ENCODE measurements at regions not wholly inside any gene's neighbourhood (a gene's known extent, or its start where the extent isn't known, plus 50 kb on each side); places are given as distances from the start of the nearest gene placed in this dataset.

DNA sequence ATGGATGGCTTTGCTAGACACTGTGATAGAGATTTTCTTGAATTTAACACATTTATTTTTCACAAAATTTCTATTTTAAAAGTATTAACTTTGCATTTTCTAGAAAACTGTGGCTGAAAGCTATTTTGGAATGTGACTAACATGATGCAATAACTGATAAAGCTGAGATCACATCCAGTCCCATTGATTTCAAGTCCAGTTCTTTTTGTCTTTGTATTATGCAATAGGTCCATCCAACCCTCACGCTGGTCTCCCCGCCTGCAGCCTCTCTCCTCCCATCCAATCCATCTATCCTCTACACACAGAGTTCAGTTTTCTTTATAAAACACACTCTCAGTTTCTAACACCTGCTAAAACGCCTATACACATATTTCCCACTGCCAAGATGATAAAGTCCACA is 178.8 kb downstream of the CNTN3 start:
- Mint-ChIP-seq H3K4me3 (no peak overlapping the region), H3K9me3 (no peaks in the 10 kb centered on the region), H3K36me3 (ENCODE audit: low read depth) (no peaks in the 10 kb centered on the region), H3K27me3 (ENCODE audit: low read depth) (no peaks in the 10 kb centered on the region), H3K4me1 (no peaks in the 10 kb centered on the region), H3K27ac (ENCODE audit: unreplicated experiment) (no peak overlapping the region)
- no peak for DNase-seq (ENCODE audit: low read depth, low spot score)
- TF ChIP-seq, protein P1, sequence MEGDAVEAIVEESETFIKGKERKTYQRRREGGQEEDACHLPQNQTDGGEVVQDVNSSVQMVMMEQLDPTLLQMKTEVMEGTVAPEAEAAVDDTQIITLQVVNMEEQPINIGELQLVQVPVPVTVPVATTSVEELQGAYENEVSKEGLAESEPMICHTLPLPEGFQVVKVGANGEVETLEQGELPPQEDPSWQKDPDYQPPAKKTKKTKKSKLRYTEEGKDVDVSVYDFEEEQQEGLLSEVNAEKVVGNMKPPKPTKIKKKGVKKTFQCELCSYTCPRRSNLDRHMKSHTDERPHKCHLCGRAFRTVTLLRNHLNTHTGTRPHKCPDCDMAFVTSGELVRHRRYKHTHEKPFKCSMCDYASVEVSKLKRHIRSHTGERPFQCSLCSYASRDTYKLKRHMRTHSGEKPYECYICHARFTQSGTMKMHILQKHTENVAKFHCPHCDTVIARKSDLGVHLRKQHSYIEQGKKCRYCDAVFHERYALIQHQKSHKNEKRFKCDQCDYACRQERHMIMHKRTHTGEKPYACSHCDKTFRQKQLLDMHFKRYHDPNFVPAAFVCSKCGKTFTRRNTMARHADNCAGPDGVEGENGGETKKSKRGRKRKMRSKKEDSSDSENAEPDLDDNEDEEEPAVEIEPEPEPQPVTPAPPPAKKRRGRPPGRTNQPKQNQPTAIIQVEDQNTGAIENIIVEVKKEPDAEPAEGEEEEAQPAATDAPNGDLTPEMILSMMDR (conservative IDR thresholded peaks at IDR 0.05), result no peak

DNA sequence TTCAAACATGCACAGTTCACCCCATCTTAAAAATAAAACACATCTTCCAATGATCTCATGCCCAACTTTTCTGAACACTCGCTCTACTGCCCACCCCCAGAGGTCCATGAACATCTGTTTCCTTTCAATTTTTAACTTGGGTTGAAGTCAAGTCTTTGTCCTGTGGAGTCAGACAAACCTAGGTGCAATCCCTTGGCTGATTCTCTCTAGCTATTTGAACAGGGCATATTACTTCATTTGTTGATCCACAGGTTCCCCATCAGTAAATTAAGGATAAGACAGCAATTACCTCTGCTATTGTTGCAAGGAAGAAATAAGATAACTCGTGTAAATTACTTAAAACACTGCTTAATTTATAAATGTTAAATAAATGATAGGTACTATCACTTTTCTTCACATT is 180.1 kb downstream of the CNTN3 start:
- DNase-seq (ENCODE audit: low read depth, low spot score), result no peak
- Mint-ChIP-seq H3K9me3 (peaks cover 4% of the 10 kb centered on the region), H3K27ac (ENCODE audit: unreplicated experiment) (no peak overlapping the region), H3K4me3 (no peak overlapping the region), H3K36me3 (ENCODE audit: low read depth) (no peaks in the 10 kb centered on the region), H3K27me3 (ENCODE audit: low read depth) (no peaks in the 10 kb centered on the region), H3K4me1 (no peaks in the 10 kb centered on the region)
- TF ChIP-seq, protein P1 (conservative IDR thresholded peaks at IDR 0.05), result no peak

DNA sequence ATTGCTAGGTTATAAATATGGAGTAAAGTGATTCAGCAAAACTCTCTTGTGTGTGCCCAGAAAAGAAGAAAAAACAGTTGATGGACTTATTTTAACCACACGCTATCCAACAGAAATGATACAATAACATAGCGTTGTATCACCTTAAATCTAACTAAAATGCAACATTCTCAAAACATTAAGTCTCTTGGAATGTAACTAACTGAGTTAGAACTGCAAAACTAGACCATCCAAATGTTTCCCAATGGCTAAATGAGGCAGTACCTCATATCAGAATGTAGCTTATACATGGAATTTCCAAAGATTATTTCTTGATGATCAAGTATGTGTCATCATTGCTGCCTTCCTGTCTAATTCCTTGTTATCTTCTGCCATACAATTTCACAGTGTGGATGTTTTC is 187.9 kb downstream of the CNTN3 start:
- Mint-ChIP-seq H3K27me3 (ENCODE audit: low read depth) (no peaks in the 10 kb centered on the region), H3K36me3 (ENCODE audit: low read depth) (no peaks in the 10 kb centered on the region), H3K4me3 (no peak overlapping the region), H3K9me3 (peaks cover 4% of the 10 kb centered on the region), H3K27ac (ENCODE audit: unreplicated experiment) (no peak overlapping the region), H3K4me1 (no peaks in the 10 kb centered on the region)
- TF ChIP-seq, protein P1 (conservative IDR thresholded peaks at IDR 0.05), result no peak
- no peak for DNase-seq (ENCODE audit: low read depth, low spot score)

DNA sequence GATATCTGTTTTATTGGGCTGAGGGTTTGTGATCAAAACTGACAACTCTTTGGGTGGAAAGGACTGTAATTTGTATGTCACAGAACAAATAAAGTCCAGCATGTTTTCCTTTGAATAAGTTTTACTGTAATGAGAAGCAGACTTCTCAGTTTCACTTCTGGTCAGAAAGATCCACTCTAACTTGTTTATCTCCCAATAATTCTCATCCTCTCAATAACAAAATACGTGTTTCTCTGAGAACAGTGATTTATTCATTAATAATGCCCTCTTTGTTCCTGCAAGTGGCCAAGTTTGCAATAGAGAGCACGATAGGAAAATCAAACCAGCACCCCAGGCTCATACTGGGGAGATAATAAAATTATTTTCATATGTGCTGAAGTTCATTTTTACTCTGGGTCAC is 190.6 kb downstream of the CNTN3 start:
- no peaks in the 10 kb centered on the region for H3K9me3 Mint-ChIP-seq
- DNase-seq (ENCODE audit: low read depth, low spot score), result no peak
- TF ChIP-seq, protein P1 (conservative IDR thresholded peaks at IDR 0.05), result no peak
- H3K36me3 Mint-ChIP-seq (ENCODE audit: low read depth), result no peaks in the 10 kb centered on the region
- no peaks in the 10 kb centered on the region for H3K27me3 Mint-ChIP-seq (ENCODE audit: low read depth)
- H3K27ac Mint-ChIP-seq (ENCODE audit: unreplicated experiment), result no peak overlapping the region
- H3K4me3 Mint-ChIP-seq, result no peak overlapping the region
- no peaks in the 10 kb centered on the region for H3K4me1 Mint-ChIP-seq

DNA sequence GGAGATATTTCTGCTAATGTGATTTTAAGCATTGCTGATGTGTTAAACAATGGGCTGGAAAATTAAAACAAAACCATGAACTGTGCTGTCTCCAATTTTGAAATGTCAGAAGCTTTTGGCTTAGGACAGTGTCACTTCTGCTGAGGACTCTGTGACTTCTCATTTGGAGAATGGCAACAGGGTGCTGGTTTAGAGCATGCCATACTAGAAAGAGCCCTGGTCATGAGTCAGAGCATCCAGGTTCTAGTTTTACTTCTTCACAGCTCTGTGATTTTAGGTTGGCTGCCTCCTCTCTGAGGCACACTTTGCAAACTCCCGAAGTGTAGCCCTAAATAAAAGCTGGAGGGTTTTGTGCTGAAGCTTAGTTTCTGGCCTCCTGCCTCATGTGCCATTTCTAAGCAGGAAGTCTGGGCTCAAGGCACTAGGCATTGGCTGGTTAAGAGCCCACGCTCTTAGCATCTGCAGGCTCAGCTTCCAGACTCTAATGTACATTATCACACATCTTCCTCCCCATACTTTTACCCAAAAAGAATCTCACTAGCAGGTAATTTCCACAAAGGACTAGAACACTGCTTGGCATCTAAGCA is 193.8 kb downstream of the CNTN3 start:
- H3K4me3 Mint-ChIP-seq, result no peak overlapping the region
- TF ChIP-seq, protein P1 (conservative IDR thresholded peaks at IDR 0.05), result no peak
- H3K9me3 Mint-ChIP-seq, result no peaks in the 10 kb centered on the region
- DNase-seq (ENCODE audit: low read depth, low spot score), result no peak
- H3K36me3 Mint-ChIP-seq (ENCODE audit: low read depth), result no peaks in the 10 kb centered on the region
- H3K4me1 Mint-ChIP-seq, result no peaks in the 10 kb centered on the region
- H3K27ac Mint-ChIP-seq (ENCODE audit: unreplicated experiment), result no peak overlapping the region
- H3K27me3 Mint-ChIP-seq (ENCODE audit: low read depth), result no peaks in the 10 kb centered on the region
